ENCODE measurements at regions not wholly inside any gene's neighbourhood (a gene's known extent, or its start where the extent isn't known, plus 50 kb on each side); places are given as distances from the start of the nearest gene placed in this dataset.

GRCh38 chr12:126761420-126761819, 1505.5 kb upstream of the TMEM132C start:
- H3K9me3 Mint-ChIP-seq = peaks cover 7 to 10% of the 10 kb centered on the region in 2 donors
- no peak for DNase-seq
- H3K4me3 Mint-ChIP-seq = no peak overlapping the region
- no peak for TF ChIP-seq CTCF (IDR thresholded peaks at IDR 0.05)
- Histone ChIP-seq H3K27me3 (ENCODE audit: control insufficient read depth, insufficient read depth, low read length) (no peaks in the 10 kb centered on the region), H3K27ac (ENCODE audit: low read length) (no peak overlapping the region), H3K4me1 (ENCODE audit: control insufficient read depth, insufficient read depth, low read length) (peaks cover 13% of the 10 kb centered on the region), H3K4me3 (ENCODE audit: low read length) (no peak overlapping the region), H3K9me3 (ENCODE audit: control insufficient read depth, insufficient read depth, low read length) (peaks cover 16% of the 10 kb centered on the region), H3K36me3 (ENCODE audit: control insufficient read depth, insufficient read depth, low read length) (no peaks in the 10 kb centered on the region)
- intact Hi-C loops (cut with micrococcal nuclease) = no loop called here
- H3K27ac Mint-ChIP-seq = no peak overlapping the region
- H3K4me1 Mint-ChIP-seq = peaks cover 0 to 7% of the 10 kb centered on the region in 2 donors
- H3K27me3 Mint-ChIP-seq (ENCODE audit: low read depth in 2 of 2) = no peaks in the 10 kb centered on the region
- WGBS (ENCODE audit: insufficient coverage) = no CpG with 5 or more reads among the region's 2 CpGs
- H3K36me3 Mint-ChIP-seq = peaks cover 23% of the 10 kb centered on the region
- peak in 1 of 3 donors; percentile 53 for ATAC-seq

GRCh38 chr12:126762150-126762549, 1504.8 kb upstream of the TMEM132C start:
- no peaks in the 10 kb centered on the region for H3K27me3 Mint-ChIP-seq (ENCODE audit: low read depth in 2 of 2)
- Histone ChIP-seq H3K4me1 (ENCODE audit: control insufficient read depth, insufficient read depth, low read length) (peaks cover 18% of the 10 kb centered on the region), H3K27me3 (ENCODE audit: control insufficient read depth, insufficient read depth, low read length) (no peaks in the 10 kb centered on the region), H3K9me3 (ENCODE audit: control insufficient read depth, insufficient read depth, low read length) (peaks cover 23% of the 10 kb centered on the region), H3K36me3 (ENCODE audit: control insufficient read depth, insufficient read depth, low read length) (no peaks in the 10 kb centered on the region), H3K4me3 (ENCODE audit: low read length) (no peak overlapping the region), H3K27ac (ENCODE audit: low read length) (no peak overlapping the region)
- intact Hi-C loops (cut with micrococcal nuclease) = no loop called here
- peaks cover 23% of the 10 kb centered on the region for H3K36me3 Mint-ChIP-seq
- peaks cover 10% of the 10 kb centered on the region in 2 donors for H3K9me3 Mint-ChIP-seq
- DNase-seq (no peak), ATAC-seq (no peak)
- peaks cover 4 to 7% of the 10 kb centered on the region in 2 donors for H3K4me1 Mint-ChIP-seq
- no peak for TF ChIP-seq CTCF (IDR thresholded peaks at IDR 0.05)
- H3K27ac Mint-ChIP-seq = no peak overlapping the region
- H3K4me3 Mint-ChIP-seq = no peak overlapping the region
- 63% methylated on average over 4 of the region's 4 CpGs for WGBS (ENCODE audit: insufficient coverage)

GRCh38 chr12:126763359-126763758, 1503.6 kb upstream of the TMEM132C start:
- 46% methylated on average over 2 of the region's 2 CpGs for WGBS (ENCODE audit: insufficient coverage)
- intact Hi-C loops (cut with micrococcal nuclease) = no loop called here
- H3K9me3 ChIP-seq (ENCODE audit: control insufficient read depth, insufficient read depth, low read length) = peaks cover 27% of the 10 kb centered on the region
- DNase-seq (peak in 1 of 2 donors; percentile 19), ATAC-seq (peak; percentile 57 to 60 (median 59))
- Mint-ChIP-seq H3K9me3 (peaks cover 10% of the 10 kb centered on the region in 2 donors), H3K4me3 (no peak overlapping the region), H3K27ac (peak overlapping the region in 1 of 2 donors; percentile 3), H3K4me1 (peaks cover 4 to 7% of the 10 kb centered on the region in 2 donors), H3K27me3 (ENCODE audit: low read depth in 2 of 2) (no peaks in the 10 kb centered on the region), H3K36me3 (peaks cover 23% of the 10 kb centered on the region)
- H3K36me3 ChIP-seq (ENCODE audit: control insufficient read depth, insufficient read depth, low read length) = no peaks in the 10 kb centered on the region
- H3K4me3 ChIP-seq (ENCODE audit: low read length) = no peak overlapping the region
- no peak for TF ChIP-seq CTCF (IDR thresholded peaks at IDR 0.05)
- H3K4me1 ChIP-seq (ENCODE audit: control insufficient read depth, insufficient read depth, low read length) = peaks cover 27% of the 10 kb centered on the region
- H3K27ac ChIP-seq (ENCODE audit: low read length) = peak overlapping the region; percentile 27
- no peaks in the 10 kb centered on the region for H3K27me3 ChIP-seq (ENCODE audit: control insufficient read depth, insufficient read depth, low read length)

GRCh38 chr12:126767334-126767733, 1499.6 kb upstream of the TMEM132C start:
- Mint-ChIP-seq H3K27me3 (ENCODE audit: low read depth in 2 of 2) (no peaks in the 10 kb centered on the region), H3K9me3 (peaks cover 13% of the 10 kb centered on the region in 2 donors), H3K36me3 (peaks cover 22% of the 10 kb centered on the region), H3K4me1 (peaks cover 4 to 11% of the 10 kb centered on the region in 2 donors), H3K4me3 (peak overlapping the region; percentile 9), H3K27ac (no peak overlapping the region)
- 91% methylated on average over 8 of the region's 8 CpGs for WGBS (ENCODE audit: insufficient coverage)
- Histone ChIP-seq H3K9me3 (ENCODE audit: control insufficient read depth, insufficient read depth, low read length) (peaks cover 31% of the 10 kb centered on the region), H3K27ac (ENCODE audit: low read length) (no peak overlapping the region), H3K27me3 (ENCODE audit: control insufficient read depth, insufficient read depth, low read length) (no peaks in the 10 kb centered on the region), H3K4me1 (ENCODE audit: control insufficient read depth, insufficient read depth, low read length) (peaks cover 28% of the 10 kb centered on the region), H3K36me3 (ENCODE audit: control insufficient read depth, insufficient read depth, low read length) (no peaks in the 10 kb centered on the region), H3K4me3 (ENCODE audit: low read length) (no peak overlapping the region)
- no peak for TF ChIP-seq CTCF (IDR thresholded peaks at IDR 0.05)
- no peak for DNase-seq
- intact Hi-C loops (cut with micrococcal nuclease) = no loop called here
- ATAC-seq = no peak

Data from natural killer cell (primary cell).